ENCODE measurements at regions not wholly inside any gene's neighbourhood (a gene's known extent, or its start where the extent isn't known, plus 50 kb on each side); places are given as distances from the start of the nearest gene placed in this dataset.
"Not testable (repeated sequence)": the region's sequence is repeated elsewhere in the genome, so short reads cannot be mapped to it uniquely, and the experiment has no call there.

GRCh38 chr1:146671588-146671987 lies 266.5 kb upstream of the NBPF12 start:
- H3K36me3 ChIP-seq (ENCODE audit: control insufficient read depth, insufficient read depth, low read length); H3K4me3 ChIP-seq (ENCODE audit: low read depth in 2 of 2, low read length in 2 of 2); CTCF ChIA-PET; H3K4me1 ChIP-seq (ENCODE audit: control insufficient read depth, insufficient read depth, low read length); ATAC-seq; H3K9me3 ChIP-seq (ENCODE audit: control insufficient read depth, insufficient read depth, low read depth, low read length); BruUV-seq (replicated peaks); intact Hi-C loops (cut with micrococcal nuclease; ENCODE audit: unreplicated experiment); DNase-seq (ENCODE audit: low read depth, low spot score); in situ Hi-C loops (cut with HindIII; ENCODE audit: low pct_unique_long_range_greater_than_20kb, low sequenced_read_pairs); POLR2A ChIA-PET; H3K27me3 ChIP-seq (ENCODE audit: control insufficient read depth, insufficient read depth, low read length); H3K27ac ChIP-seq (ENCODE audit: low read length): not testable (repeated sequence)

- H3K27ac ChIP-seq (ENCODE audit: low read length); DNase-seq (ENCODE audit: low read depth, low spot score); in situ Hi-C loops (cut with HindIII; ENCODE audit: low pct_unique_long_range_greater_than_20kb, low sequenced_read_pairs); H3K36me3 ChIP-seq (ENCODE audit: control insufficient read depth, insufficient read depth, low read length); intact Hi-C loops (cut with micrococcal nuclease; ENCODE audit: unreplicated experiment); POLR2A ChIA-PET; H3K27me3 ChIP-seq (ENCODE audit: control insufficient read depth, insufficient read depth, low read length); H3K4me3 ChIP-seq (ENCODE audit: low read depth in 2 of 2, low read length in 2 of 2); CTCF ChIA-PET; H3K4me1 ChIP-seq (ENCODE audit: control insufficient read depth, insufficient read depth, low read length); BruUV-seq (replicated peaks); ATAC-seq; H3K9me3 ChIP-seq (ENCODE audit: control insufficient read depth, insufficient read depth, low read depth, low read length): not testable (repeated sequence)
These were observed 267.1 kb upstream of the NBPF12 start for GRCh38 chr1:146670832-146671566.

- DNase-seq (ENCODE audit: low read depth, low spot score); H3K4me1 ChIP-seq (ENCODE audit: control insufficient read depth, insufficient read depth, low read length); H3K27ac ChIP-seq (ENCODE audit: low read length); H3K27me3 ChIP-seq (ENCODE audit: control insufficient read depth, insufficient read depth, low read length); intact Hi-C loops (cut with micrococcal nuclease; ENCODE audit: unreplicated experiment); in situ Hi-C loops (cut with HindIII; ENCODE audit: low pct_unique_long_range_greater_than_20kb, low sequenced_read_pairs); ATAC-seq; H3K9me3 ChIP-seq (ENCODE audit: control insufficient read depth, insufficient read depth, low read depth, low read length); H3K36me3 ChIP-seq (ENCODE audit: control insufficient read depth, insufficient read depth, low read length); H3K4me3 ChIP-seq (ENCODE audit: low read depth in 2 of 2, low read length in 2 of 2); CTCF ChIA-PET; POLR2A ChIA-PET; BruUV-seq (replicated peaks): not testable (repeated sequence)
These were observed 271.8 kb upstream of the NBPF12 start for GRCh38 chr1:146666275-146666674.

- H3K36me3 ChIP-seq (ENCODE audit: control insufficient read depth, insufficient read depth, low read length); H3K9me3 ChIP-seq (ENCODE audit: control insufficient read depth, insufficient read depth, low read depth, low read length); H3K4me1 ChIP-seq (ENCODE audit: control insufficient read depth, insufficient read depth, low read length); ATAC-seq; CTCF ChIA-PET; in situ Hi-C loops (cut with HindIII; ENCODE audit: low pct_unique_long_range_greater_than_20kb, low sequenced_read_pairs); intact Hi-C loops (cut with micrococcal nuclease; ENCODE audit: unreplicated experiment); DNase-seq (ENCODE audit: low read depth, low spot score); H3K27me3 ChIP-seq (ENCODE audit: control insufficient read depth, insufficient read depth, low read length); H3K4me3 ChIP-seq (ENCODE audit: low read depth in 2 of 2, low read length in 2 of 2); POLR2A ChIA-PET; BruUV-seq (replicated peaks); H3K27ac ChIP-seq (ENCODE audit: low read length): not testable (repeated sequence)
These were observed 277.9 kb upstream of the NBPF12 start for GRCh38 chr1:146660242-146660641.

- intact Hi-C loops (cut with micrococcal nuclease; ENCODE audit: unreplicated experiment); POLR2A ChIA-PET; H3K27ac ChIP-seq (ENCODE audit: low read length); DNase-seq (ENCODE audit: low read depth, low spot score); BruUV-seq (replicated peaks); H3K9me3 ChIP-seq (ENCODE audit: control insufficient read depth, insufficient read depth, low read depth, low read length); CTCF ChIA-PET; H3K36me3 ChIP-seq (ENCODE audit: control insufficient read depth, insufficient read depth, low read length); H3K4me3 ChIP-seq (ENCODE audit: low read depth in 2 of 2, low read length in 2 of 2); H3K4me1 ChIP-seq (ENCODE audit: control insufficient read depth, insufficient read depth, low read length); ATAC-seq; in situ Hi-C loops (cut with HindIII; ENCODE audit: low pct_unique_long_range_greater_than_20kb, low sequenced_read_pairs); H3K27me3 ChIP-seq (ENCODE audit: control insufficient read depth, insufficient read depth, low read length): not testable (repeated sequence)
These were observed 281.6 kb upstream of the NBPF12 start for GRCh38 chr1:146656356-146657060.

- POLR2A ChIA-PET, CTCF ChIA-PET: not testable (repeated sequence)
These were observed 283.4 kb upstream of the NBPF12 start for GRCh38 chr1:146654763-146655162.

GRCh38 chr1:146645978-146646604 lies 292.0 kb upstream of the NBPF12 start:
- ATAC-seq: not testable (repeated sequence)

More at GRCh38 chr1:146654763-146655162, 283.4 kb upstream of the NBPF12 start:
- DNase-seq (ENCODE audit: low read depth, low spot score); in situ Hi-C loops (cut with HindIII; ENCODE audit: low pct_unique_long_range_greater_than_20kb, low sequenced_read_pairs); intact Hi-C loops (cut with micrococcal nuclease; ENCODE audit: unreplicated experiment); H3K4me3 ChIP-seq (ENCODE audit: low read depth in 2 of 2, low read length in 2 of 2); H3K4me1 ChIP-seq (ENCODE audit: control insufficient read depth, insufficient read depth, low read length); H3K9me3 ChIP-seq (ENCODE audit: control insufficient read depth, insufficient read depth, low read depth, low read length); H3K36me3 ChIP-seq (ENCODE audit: control insufficient read depth, insufficient read depth, low read length); BruUV-seq (replicated peaks); H3K27me3 ChIP-seq (ENCODE audit: control insufficient read depth, insufficient read depth, low read length); H3K27ac ChIP-seq (ENCODE audit: low read length); ATAC-seq: not testable (repeated sequence)

More at GRCh38 chr1:146645978-146646604, 292.0 kb upstream of the NBPF12 start:
- CTCF ChIA-PET; H3K9me3 ChIP-seq (ENCODE audit: control insufficient read depth, insufficient read depth, low read depth, low read length); BruUV-seq (replicated peaks); intact Hi-C loops (cut with micrococcal nuclease; ENCODE audit: unreplicated experiment); POLR2A ChIA-PET; H3K27me3 ChIP-seq (ENCODE audit: control insufficient read depth, insufficient read depth, low read length); H3K4me3 ChIP-seq (ENCODE audit: low read depth in 2 of 2, low read length in 2 of 2); H3K36me3 ChIP-seq (ENCODE audit: control insufficient read depth, insufficient read depth, low read length); in situ Hi-C loops (cut with HindIII; ENCODE audit: low pct_unique_long_range_greater_than_20kb, low sequenced_read_pairs); H3K27ac ChIP-seq (ENCODE audit: low read length); DNase-seq (ENCODE audit: low read depth, low spot score); H3K4me1 ChIP-seq (ENCODE audit: control insufficient read depth, insufficient read depth, low read length): not testable (repeated sequence)
